ENCODE measurements at regions not wholly inside any gene's neighbourhood (a gene's known extent, or its start where the extent isn't known, plus 50 kb on each side); places are given as distances from the start of the nearest gene placed in this dataset.

GRCh38 chr3:145981056-145981455 is 179.9 kb downstream of the PLOD2 start:
- no peak for DNase-seq

GRCh38 chr3:145983101-145983500 is 177.9 kb downstream of the PLOD2 start:
- DNase-seq: no peak
